Activated CD8-positive, alpha-beta memory T cell treated with anti-CD3 and anti-CD28 coated beads, Interleukin-2, amount 50 U/mL, for 48 hours (primary cell): ENCODE measurements at regions not wholly inside any gene's neighbourhood (a gene's known extent, or its start where the extent isn't known, plus 50 kb on each side); places are given as distances from the start of the nearest gene placed in this dataset.
"Not testable (repeated sequence)": the region's sequence is repeated elsewhere in the genome, so short reads cannot be mapped to it uniquely, and the experiment has no call there.

Source experiments
- DNase-seq: peaks from one replicate; pipeline ENCODE4 v3.0.0-alpha.2; 2020

DNA sequence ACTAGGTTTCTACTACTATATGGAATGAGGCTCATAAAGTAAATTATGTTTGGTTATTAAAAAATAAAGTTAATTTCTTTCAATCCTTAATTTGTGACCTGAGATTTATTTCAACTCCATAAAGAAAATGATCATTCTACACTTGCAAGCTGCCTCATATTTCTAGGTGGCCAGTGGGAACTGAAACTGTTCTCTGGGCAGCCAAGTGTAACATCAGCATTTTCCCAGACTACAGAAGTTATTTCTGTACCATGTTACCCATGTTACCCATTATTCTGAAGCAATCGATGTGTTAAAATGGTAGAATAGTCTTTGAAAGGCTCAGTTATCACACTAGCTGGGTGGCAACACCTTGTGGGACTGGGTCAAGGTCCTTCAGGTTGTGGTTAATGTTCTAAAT lies 139.3 kb upstream of the FBXO11 start:
- no peak for DNase-seq

DNA sequence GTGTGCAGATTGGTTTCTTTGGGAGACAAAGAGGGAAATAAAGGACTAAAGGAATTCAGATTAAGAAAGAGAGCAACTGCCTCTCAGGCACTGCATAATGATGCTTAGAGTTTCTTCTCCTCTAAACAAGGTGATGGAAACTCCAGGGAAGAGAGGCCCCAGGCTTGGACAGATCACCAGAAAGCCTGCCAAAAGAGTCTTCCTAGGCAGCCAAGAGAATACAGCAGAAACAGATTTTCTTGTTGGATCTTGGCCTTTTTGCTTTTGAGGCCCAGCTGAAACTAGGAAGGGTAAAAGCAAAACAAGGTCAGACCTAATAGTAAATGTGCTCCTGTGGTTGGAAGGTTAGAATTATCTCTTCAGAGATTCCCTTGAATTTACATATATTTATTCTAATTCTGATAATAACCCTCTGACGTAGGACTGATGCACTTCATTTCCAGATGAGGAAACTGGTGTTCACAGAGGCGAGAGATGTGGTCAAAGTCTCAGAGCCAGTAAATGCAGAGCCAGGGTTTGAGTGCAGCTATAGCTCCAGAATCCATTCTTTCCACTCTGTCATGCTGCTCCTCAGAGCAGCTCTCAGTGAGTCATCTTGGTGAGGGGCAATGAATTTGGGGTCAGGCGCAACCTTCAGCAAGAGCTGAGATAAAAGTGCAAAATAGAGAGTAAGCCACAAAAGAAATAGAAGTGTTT lies 142.3 kb upstream of the FBXO11 start:
- DNase-seq = no peak

DNA sequence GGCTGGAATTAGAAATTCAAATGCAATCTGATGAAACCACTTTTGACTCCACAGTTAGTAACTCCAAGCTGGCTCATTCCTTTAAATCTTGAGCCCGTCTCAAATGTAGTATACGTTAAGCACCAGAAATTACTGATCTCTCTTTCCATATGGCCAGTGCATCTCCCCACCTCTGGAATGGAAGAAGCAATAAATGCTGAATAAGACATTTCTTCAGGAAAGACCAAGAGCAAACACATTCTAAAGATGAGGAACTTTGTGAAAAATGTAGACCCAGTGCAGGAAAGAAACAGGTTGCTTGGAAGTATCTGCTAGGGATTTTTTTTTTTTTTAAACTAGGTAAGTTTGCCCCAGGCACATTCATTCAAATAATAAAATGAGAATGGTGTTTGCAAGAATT lies 143.1 kb upstream of the FBXO11 start:
- DNase-seq = no peak

DNA sequence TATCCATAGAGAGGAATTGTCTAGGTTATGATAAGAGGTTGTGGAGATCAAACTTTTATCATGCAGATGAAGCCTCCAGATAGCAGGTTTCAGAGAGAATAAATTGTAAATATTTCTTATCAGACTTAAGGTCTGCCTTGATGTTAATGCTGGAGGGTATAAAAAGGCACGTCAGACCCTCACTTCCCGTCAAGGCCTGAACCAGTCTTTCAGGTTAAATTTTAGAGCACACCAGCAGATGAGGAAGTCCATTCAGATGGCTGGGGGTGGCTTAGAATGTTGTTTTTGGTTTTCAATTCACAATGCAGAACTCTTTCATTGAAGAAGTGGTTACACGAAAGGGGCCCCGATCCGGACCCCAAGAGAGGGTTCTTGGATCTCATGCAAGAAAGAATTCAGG lies 144.4 kb upstream of the FBXO11 start:
- DNase-seq = no peak

- DNase-seq = no peak
Measured at GRCh38 chr2:48059975-48060374, 153.7 kb upstream of the FBXO11 start.

DNA sequence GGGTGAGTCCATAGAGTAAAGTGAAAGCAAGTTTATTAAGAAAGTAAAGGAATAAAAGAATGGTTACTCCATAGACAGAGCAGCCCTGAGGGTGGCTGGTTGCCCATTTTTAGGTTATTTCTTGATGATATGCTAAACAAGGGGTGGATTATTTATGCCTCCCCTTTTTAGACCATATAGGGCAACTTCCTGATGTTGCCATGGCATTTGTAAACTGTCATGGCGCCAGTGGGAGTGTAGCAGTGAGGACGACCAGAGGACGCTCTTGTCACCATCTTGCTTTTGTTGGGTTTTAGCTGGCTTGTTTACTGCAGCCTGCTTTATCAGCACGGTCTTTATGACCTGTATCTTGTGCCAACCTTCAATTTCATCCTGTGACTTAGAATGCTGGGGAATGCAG lies 155.4 kb upstream of the FBXO11 start:
- not testable (repeated sequence) for DNase-seq

DNA sequence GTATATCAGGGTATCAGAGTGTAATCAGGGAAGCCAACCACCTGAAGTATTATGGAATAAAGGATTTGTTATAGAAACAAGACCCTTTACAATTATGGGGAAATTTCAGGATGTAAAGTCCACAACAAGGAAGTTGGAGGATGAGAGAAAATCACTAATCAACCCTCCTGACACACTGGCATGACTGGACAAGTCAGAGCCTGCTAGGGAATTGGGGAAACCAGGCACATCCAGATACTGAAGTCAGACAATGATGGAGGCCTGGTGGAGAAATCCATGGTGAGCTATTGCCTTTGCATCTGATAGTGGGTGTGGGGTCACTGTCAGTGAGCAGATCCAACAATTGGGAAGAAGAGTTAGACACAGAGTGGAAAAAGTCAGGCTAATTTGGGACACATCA lies 158.8 kb upstream of the FBXO11 start:
- DNase-seq = no peak

DNA sequence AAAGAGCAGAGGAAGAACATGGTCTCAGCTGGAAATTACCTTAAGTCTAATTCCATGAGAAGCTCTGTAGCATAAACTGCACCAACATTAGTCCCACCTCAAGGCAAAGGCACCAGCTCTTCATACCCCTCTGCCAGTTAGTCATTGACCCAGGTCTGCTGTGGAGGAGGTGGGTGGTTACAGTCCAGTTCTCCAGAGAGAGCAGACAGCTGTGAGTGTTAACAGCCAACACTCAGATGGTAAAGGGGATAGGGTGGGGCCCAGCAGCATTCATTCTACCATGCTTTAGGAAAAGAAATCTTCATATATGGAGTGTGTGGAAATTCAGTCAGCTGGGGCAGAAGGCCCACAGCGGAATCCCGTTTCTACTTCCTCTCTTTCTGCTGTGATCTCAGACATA lies 159.7 kb upstream of the FBXO11 start:
- DNase-seq = no peak

GRCh38 chr2:48069769-48070168 lies 163.5 kb upstream of the FBXO11 start:
- no peak for DNase-seq

GRCh38 chr2:48070415-48070814 lies 164.1 kb upstream of the FBXO11 start:
- DNase-seq = no peak

DNA sequence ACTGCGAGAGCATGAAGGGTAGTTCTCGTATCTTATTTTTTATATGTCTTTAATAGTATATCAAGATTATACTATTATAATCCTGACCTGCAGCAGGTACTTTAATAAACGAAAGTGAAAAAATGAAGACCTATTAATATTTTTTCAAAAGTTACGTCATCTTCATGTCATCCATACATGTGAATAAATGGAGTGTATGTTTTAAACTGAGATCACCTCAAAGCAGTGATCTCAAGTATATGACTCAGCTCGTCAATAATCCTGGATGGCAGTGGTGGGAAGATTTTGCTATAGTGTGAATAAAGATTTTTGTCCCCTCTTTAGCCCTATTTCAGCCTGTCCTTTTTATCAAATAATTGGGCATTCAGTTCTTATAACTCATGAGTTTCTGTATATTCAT lies 166.3 kb upstream of the FBXO11 start:
- no peak for DNase-seq

- no peak for DNase-seq
Measured at GRCh38 chr2:48075631-48076030, 169.3 kb upstream of the FBXO11 start.

DNA sequence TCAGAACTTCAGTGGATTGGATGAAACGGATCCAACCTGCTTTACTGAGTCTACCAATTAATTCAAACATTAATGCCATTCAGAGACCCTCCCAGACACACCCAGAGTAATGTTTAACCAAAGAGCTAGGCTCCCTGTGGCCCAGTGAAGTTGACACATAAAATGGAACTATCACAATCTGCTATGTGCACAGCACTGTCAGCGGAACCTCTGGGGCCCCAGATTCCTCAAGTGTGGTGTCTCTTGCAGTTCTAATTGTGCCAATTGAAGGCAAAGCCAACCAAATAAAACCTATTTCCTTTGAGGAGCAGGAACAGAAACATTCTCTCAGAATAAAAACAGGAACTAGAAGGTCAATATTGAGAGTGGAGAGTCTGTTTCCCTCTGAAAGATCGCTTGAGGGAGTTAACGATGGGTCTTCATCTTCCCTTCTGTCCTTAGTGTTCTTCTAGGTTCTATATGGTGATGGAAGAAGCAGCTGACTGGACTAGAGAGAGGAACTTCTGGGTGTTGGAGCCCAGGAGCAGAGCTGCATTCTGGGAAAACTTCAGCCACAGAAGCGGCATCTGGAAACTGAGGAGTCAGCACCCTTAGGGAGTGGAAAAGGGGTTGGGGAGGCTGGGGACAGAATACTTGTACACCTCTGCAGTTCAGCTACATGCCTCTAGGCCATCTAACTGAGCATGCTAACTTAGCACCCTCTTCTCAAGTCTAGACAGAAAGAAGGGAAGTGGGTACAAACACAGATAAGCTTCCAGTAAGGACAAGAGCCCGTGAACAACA lies 174.4 kb upstream of the FBXO11 start:
- DNase-seq = no peak

GRCh38 chr2:48081317-48081628 lies 175.0 kb upstream of the FBXO11 start:
- no peak for DNase-seq

DNA sequence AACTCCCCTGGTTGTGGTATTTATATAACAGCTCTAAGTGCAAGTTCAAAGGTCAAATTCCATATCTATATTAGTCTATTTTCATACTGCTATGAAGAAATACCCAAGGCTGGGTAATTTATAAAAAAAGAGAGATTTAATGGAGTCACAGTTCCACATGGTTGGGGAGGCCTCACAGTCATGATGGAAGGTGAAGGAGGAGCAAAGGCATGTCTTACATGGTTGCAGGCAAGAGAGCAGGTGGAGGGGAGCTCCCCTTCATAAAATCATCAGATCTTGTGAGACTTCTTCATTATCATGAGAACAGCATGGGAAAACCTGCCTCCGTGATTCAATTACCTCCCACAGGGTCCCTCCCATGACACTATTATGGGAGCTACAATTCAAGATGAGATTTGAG lies 179.6 kb upstream of the FBXO11 start:
- no peak for DNase-seq

DNA sequence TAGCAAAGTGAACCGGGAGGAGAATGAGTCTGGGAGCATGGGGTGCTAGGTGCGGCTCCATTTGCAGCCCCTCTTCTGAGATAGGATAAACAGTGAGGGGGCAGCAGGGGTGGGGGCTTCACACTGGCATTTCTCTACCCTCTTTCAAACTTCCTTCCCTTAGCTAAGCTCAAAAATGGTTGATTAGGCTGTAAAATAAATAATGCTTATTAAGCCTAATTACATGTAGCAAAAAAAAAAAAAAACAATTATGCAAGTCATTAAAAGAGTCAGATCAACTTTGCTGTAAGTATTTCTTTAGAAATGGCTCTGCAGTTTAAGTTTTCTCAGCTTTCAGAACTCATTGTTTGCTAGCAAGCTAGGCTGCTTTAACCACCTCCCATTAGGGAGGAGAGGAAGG lies 182.7 kb upstream of the FBXO11 start:
- no peak for DNase-seq

DNA sequence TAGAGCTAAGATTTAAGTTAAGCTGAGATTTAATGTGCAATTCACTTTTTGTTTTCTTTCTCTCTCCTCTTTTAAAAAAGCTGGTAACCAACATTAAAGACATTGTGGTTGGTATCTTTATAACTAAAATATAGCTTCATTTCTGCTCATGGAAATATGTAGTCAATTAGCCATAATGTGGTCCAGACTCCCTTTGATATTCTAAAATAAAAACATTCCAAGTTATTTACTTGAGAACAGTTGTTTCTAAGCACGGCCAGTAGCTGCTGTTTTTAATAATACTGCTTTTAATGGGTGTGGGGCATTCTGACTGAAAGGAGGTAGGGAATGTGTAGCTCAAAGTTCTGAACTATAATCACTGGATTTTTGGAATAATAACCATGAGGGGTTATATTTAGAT lies 183.3 kb upstream of the FBXO11 start:
- DNase-seq = no peak

- DNase-seq = no peak
Measured at GRCh38 chr2:48092846-48093803, 186.8 kb upstream of the FBXO11 start.

GRCh38 chr2:48096765-48097164 lies 190.5 kb upstream of the FBXO11 start:
- not testable (repeated sequence) for DNase-seq

GRCh38 chr2:48098539-48098938 lies 192.2 kb upstream of the FBXO11 start:
- no peak for DNase-seq

DNA sequence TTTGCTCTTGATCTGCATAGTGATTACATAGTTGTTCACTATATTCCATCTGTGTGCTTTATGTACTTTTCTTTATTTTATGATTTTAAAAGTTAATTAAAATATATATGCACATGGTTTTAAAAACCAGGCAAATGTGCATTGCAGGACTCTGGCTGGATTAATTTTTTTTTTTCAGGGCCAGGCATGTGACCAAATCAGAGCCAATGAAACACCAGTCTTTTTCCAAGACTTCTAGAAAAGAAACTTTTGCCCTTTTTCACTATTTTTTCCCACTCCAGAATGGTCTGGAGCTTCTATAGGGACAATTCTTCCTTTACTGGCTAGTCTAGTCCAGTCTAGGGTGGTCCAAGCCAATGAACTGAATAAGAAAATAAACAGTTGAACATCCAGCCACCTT lies 198.1 kb upstream of the FBXO11 start:
- DNase-seq = no peak

GRCh38 chr2:48105848-48106247 lies 199.6 kb upstream of the FBXO11 start:
- no peak for DNase-seq

DNA sequence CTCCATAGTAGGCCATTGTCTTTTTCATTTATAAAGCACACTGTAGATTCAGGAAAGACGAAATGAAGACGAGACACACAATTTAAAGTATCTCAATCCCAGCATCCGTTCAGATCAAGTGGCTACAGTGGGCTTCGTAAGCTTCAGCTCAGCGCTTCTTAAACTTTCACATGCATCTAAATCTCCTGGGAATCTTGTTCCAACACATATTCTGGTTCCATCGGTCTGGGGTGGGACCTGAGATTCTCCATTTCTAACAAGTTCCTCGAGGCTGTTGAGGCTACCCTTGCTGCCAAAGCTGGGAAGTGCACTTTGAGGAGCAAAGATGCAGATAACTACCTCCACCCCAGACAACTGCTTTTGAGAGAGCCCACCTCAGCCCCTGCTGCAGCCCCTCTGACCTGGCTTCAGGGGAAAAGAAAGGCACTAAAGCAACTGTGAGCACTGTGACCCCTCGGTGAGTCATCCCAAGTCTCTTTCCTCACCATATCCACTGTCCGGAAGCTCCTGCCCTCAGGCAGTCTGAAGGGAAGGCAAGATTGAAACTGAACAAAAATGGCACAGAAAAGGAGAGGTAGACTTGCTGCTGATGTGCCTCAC lies 201.1 kb upstream of the FBXO11 start:
- no peak for DNase-seq
